ENCODE measurements at regions not wholly inside any gene's neighbourhood (a gene's known extent, or its start where the extent isn't known, plus 50 kb on each side); places are given as distances from the start of the nearest gene placed in this dataset.

GRCh38 chr4:32226204-32226603 is 1506.0 kb downstream of the PCDH7 start:
- Histone ChIP-seq H3K4ac (ENCODE audit: low read depth in 1 of 2, low read length in 2 of 2) (no peak overlapping the region), H2BK12ac (ENCODE audit: low read length in 2 of 2) (no peak overlapping the region), H2BK15ac (ENCODE audit: low read depth, poor library complexity, severe bottlenecking) (no peak overlapping the region), H3K9me3 (ENCODE audit: control insufficient read depth, low read length) (peaks cover 8% of the 10 kb centered on the region), H2BK5ac (ENCODE audit: low read depth, low read length, poor library complexity, severe bottlenecking) (no peak overlapping the region), H4K8ac (ENCODE audit: low read length) (no peak overlapping the region), H3K4me1 (ENCODE audit: control insufficient read depth, insufficient read depth, low read depth, low read length) (no peaks in the 10 kb centered on the region), H2AFZ (ENCODE audit: low read depth, low read length) (no peak overlapping the region), H3K14ac (ENCODE audit: low read length in 2 of 2) (no peak overlapping the region), H3K36me3 (ENCODE audit: control insufficient read depth in 1 of 2, insufficient read depth in 2 of 2, low read depth in 1 of 2, low read length in 2 of 2) (no peaks in the 10 kb centered on the region), H3K18ac (ENCODE audit: low read depth in 1 of 2, low read length in 2 of 2) (no peak overlapping the region), H3K27me3 (ENCODE audit: control insufficient read depth in 1 of 2, insufficient read depth in 1 of 2, low read length in 2 of 2) (no peaks in the 10 kb centered on the region), H3K27ac (ENCODE audit: low read length, poor library complexity, severe bottlenecking) (no peak overlapping the region), H3K79me1 (replicated peaks; ENCODE audit: low read length, poor library complexity, severe bottlenecking) (no peaks in the 10 kb centered on the region), H3K23ac (ENCODE audit: low read length in 2 of 2) (no peak overlapping the region), H2BK120ac (ENCODE audit: low read depth, low read length) (no peak overlapping the region), H4K91ac (ENCODE audit: low read length) (no peak overlapping the region), H3K4me3 (ENCODE audit: insufficient read depth in 1 of 2, low read depth in 1 of 2, low read length in 2 of 2) (no peak overlapping the region), H3K9ac (ENCODE audit: low read length) (no peak overlapping the region), H2AK5ac (ENCODE audit: low read length, severe bottlenecking) (no peak overlapping the region), H3K4me2 (ENCODE audit: low read length, poor library complexity, severe bottlenecking) (no peak overlapping the region)
- no peak for DNase-seq

- H3K14ac ChIP-seq (ENCODE audit: low read length in 2 of 2) = no peak overlapping the region
- no peak for DNase-seq
- H2BK5ac ChIP-seq (ENCODE audit: low read depth, low read length, poor library complexity, severe bottlenecking) = no peak overlapping the region
- H2BK12ac ChIP-seq (ENCODE audit: low read length in 2 of 2) = no peak overlapping the region
- no peak overlapping the region for H2AFZ ChIP-seq (ENCODE audit: low read depth, low read length)
- H3K27me3 ChIP-seq (ENCODE audit: control insufficient read depth in 1 of 2, insufficient read depth in 1 of 2, low read length in 2 of 2) = no peaks in the 10 kb centered on the region
- no peak overlapping the region for H3K23ac ChIP-seq (ENCODE audit: low read length in 2 of 2)
- H3K4me3 ChIP-seq (ENCODE audit: insufficient read depth in 1 of 2, low read depth in 1 of 2, low read length in 2 of 2) = no peak overlapping the region
- no peak overlapping the region for H3K18ac ChIP-seq (ENCODE audit: low read depth in 1 of 2, low read length in 2 of 2)
- no peak overlapping the region for H3K4ac ChIP-seq (ENCODE audit: low read depth in 1 of 2, low read length in 2 of 2)
- H3K4me2 ChIP-seq (ENCODE audit: low read length, poor library complexity, severe bottlenecking) = no peak overlapping the region
- no peak overlapping the region for H2BK15ac ChIP-seq (ENCODE audit: low read depth, poor library complexity, severe bottlenecking)
- no peaks in the 10 kb centered on the region for H3K4me1 ChIP-seq (ENCODE audit: control insufficient read depth, insufficient read depth, low read depth, low read length)
- no peak overlapping the region for H4K8ac ChIP-seq (ENCODE audit: low read length)
- WGBS = 100% methylated on average over 1 of the region's 2 CpGs
- H3K79me1 ChIP-seq (replicated peaks; ENCODE audit: low read length, poor library complexity, severe bottlenecking) = no peaks in the 10 kb centered on the region
- H3K9me3 ChIP-seq (ENCODE audit: control insufficient read depth, low read length) = peaks cover 8% of the 10 kb centered on the region
- no peak overlapping the region for H2BK120ac ChIP-seq (ENCODE audit: low read depth, low read length)
- no peak overlapping the region for H3K9ac ChIP-seq (ENCODE audit: low read length)
- no peaks in the 10 kb centered on the region for H3K36me3 ChIP-seq (ENCODE audit: control insufficient read depth in 1 of 2, insufficient read depth in 2 of 2, low read depth in 1 of 2, low read length in 2 of 2)
- H3K27ac ChIP-seq (ENCODE audit: low read length, poor library complexity, severe bottlenecking) = no peak overlapping the region
- H2AK5ac ChIP-seq (ENCODE audit: low read length, severe bottlenecking) = no peak overlapping the region
- no peak overlapping the region for H4K91ac ChIP-seq (ENCODE audit: low read length)
These were observed 1506.6 kb downstream of the PCDH7 start for GRCh38 chr4:32226733-32227132.

- H3K9ac ChIP-seq (ENCODE audit: low read length) = no peak overlapping the region
- H2BK12ac ChIP-seq (ENCODE audit: low read length in 2 of 2) = no peak overlapping the region
- H3K23ac ChIP-seq (ENCODE audit: low read length in 2 of 2) = no peak overlapping the region
- no peak for DNase-seq
- no peaks in the 10 kb centered on the region for H3K79me1 ChIP-seq (replicated peaks; ENCODE audit: low read length, poor library complexity, severe bottlenecking)
- no peak overlapping the region for H3K4ac ChIP-seq (ENCODE audit: low read depth in 1 of 2, low read length in 2 of 2)
- H3K27me3 ChIP-seq (ENCODE audit: control insufficient read depth in 1 of 2, insufficient read depth in 1 of 2, low read length in 2 of 2) = no peaks in the 10 kb centered on the region
- H3K4me2 ChIP-seq (ENCODE audit: low read length, poor library complexity, severe bottlenecking) = no peak overlapping the region
- WGBS = 88% methylated on average over 1 of the region's 3 CpGs
- H3K4me3 ChIP-seq (ENCODE audit: insufficient read depth in 1 of 2, low read depth in 1 of 2, low read length in 2 of 2) = no peak overlapping the region
- H2BK15ac ChIP-seq (ENCODE audit: low read depth, poor library complexity, severe bottlenecking) = no peak overlapping the region
- no peaks in the 10 kb centered on the region for H3K4me1 ChIP-seq (ENCODE audit: control insufficient read depth, insufficient read depth, low read depth, low read length)
- H2AK5ac ChIP-seq (ENCODE audit: low read length, severe bottlenecking) = no peak overlapping the region
- no peak overlapping the region for H4K91ac ChIP-seq (ENCODE audit: low read length)
- H3K9me3 ChIP-seq (ENCODE audit: control insufficient read depth, low read length) = no peaks in the 10 kb centered on the region
- H2BK5ac ChIP-seq (ENCODE audit: low read depth, low read length, poor library complexity, severe bottlenecking) = no peak overlapping the region
- no peak overlapping the region for H2BK120ac ChIP-seq (ENCODE audit: low read depth, low read length)
- no peak overlapping the region for H3K14ac ChIP-seq (ENCODE audit: low read length in 2 of 2)
- no peaks in the 10 kb centered on the region for H3K36me3 ChIP-seq (ENCODE audit: control insufficient read depth in 1 of 2, insufficient read depth in 2 of 2, low read depth in 1 of 2, low read length in 2 of 2)
- H3K27ac ChIP-seq (ENCODE audit: low read length, poor library complexity, severe bottlenecking) = no peak overlapping the region
- H2AFZ ChIP-seq (ENCODE audit: low read depth, low read length) = no peak overlapping the region
- H3K18ac ChIP-seq (ENCODE audit: low read depth in 1 of 2, low read length in 2 of 2) = no peak overlapping the region
- H4K8ac ChIP-seq (ENCODE audit: low read length) = no peak overlapping the region
These were observed 1523.8 kb downstream of the PCDH7 start for GRCh38 chr4:32243926-32244325.

- Histone ChIP-seq H3K23ac (ENCODE audit: low read length in 2 of 2) (no peak overlapping the region), H3K36me3 (ENCODE audit: control insufficient read depth in 1 of 2, insufficient read depth in 2 of 2, low read depth in 1 of 2, low read length in 2 of 2) (no peaks in the 10 kb centered on the region), H2AFZ (ENCODE audit: low read depth, low read length) (no peak overlapping the region), H3K9ac (ENCODE audit: low read length) (no peak overlapping the region), H3K27me3 (ENCODE audit: control insufficient read depth in 1 of 2, insufficient read depth in 1 of 2, low read length in 2 of 2) (no peaks in the 10 kb centered on the region), H4K8ac (ENCODE audit: low read length) (no peak overlapping the region), H3K79me1 (replicated peaks; ENCODE audit: low read length, poor library complexity, severe bottlenecking) (no peaks in the 10 kb centered on the region), H3K18ac (ENCODE audit: low read depth in 1 of 2, low read length in 2 of 2) (no peak overlapping the region), H3K9me3 (ENCODE audit: control insufficient read depth, low read length) (no peaks in the 10 kb centered on the region), H3K4me3 (ENCODE audit: insufficient read depth in 1 of 2, low read depth in 1 of 2, low read length in 2 of 2) (no peak overlapping the region), H3K4me2 (ENCODE audit: low read length, poor library complexity, severe bottlenecking) (no peak overlapping the region), H3K4me1 (ENCODE audit: control insufficient read depth, insufficient read depth, low read depth, low read length) (no peaks in the 10 kb centered on the region), H2BK15ac (ENCODE audit: low read depth, poor library complexity, severe bottlenecking) (no peak overlapping the region), H3K14ac (ENCODE audit: low read length in 2 of 2) (no peak overlapping the region), H2BK12ac (ENCODE audit: low read length in 2 of 2) (no peak overlapping the region), H2AK5ac (ENCODE audit: low read length, severe bottlenecking) (no peak overlapping the region), H4K91ac (ENCODE audit: low read length) (no peak overlapping the region), H2BK5ac (ENCODE audit: low read depth, low read length, poor library complexity, severe bottlenecking) (no peak overlapping the region), H2BK120ac (ENCODE audit: low read depth, low read length) (no peak overlapping the region), H3K4ac (ENCODE audit: low read depth in 1 of 2, low read length in 2 of 2) (no peak overlapping the region), H3K27ac (ENCODE audit: low read length, poor library complexity, severe bottlenecking) (no peak overlapping the region)
- DNase-seq = no peak
- 100% methylated on average over 1 of the region's 2 CpGs for WGBS
These were observed 1528.9 kb downstream of the PCDH7 start for GRCh38 chr4:32249040-32249439.
